ENCODE measurements at regions not wholly inside any gene's neighbourhood (a gene's known extent, or its start where the extent isn't known, plus 50 kb on each side); places are given as distances from the start of the nearest gene placed in this dataset.

- TF ChIP-seq ZMYM2 (CRISPR knock-in tag; IDR thresholded peaks at IDR 0.05) (no peak), DZIP1 (CRISPR knock-in tag; IDR thresholded peaks at IDR 0.05) (no peak), ZFX (CRISPR knock-in tag; IDR thresholded peaks at IDR 0.05; ENCODE audit: low read depth) (0 out of 2 replicates have a peak, but pooled peaks have one; percentile 42), ATF5 (CRISPR knock-in tag; IDR thresholded peaks at IDR 0.05; ENCODE audit: low read depth) (0 out of 2 replicates have a peak, but pooled peaks have one; percentile 71), IRF1 (CRISPR knock-in tag; IDR thresholded peaks at IDR 0.05; ENCODE audit: low read depth) (0 out of 2 replicates have a peak, but pooled peaks have one; percentile 16), TFDP2 (CRISPR knock-in tag; IDR thresholded peaks at IDR 0.05) (no peak), TSC22D2 (CRISPR knock-in tag; IDR thresholded peaks at IDR 0.05; ENCODE audit: borderline replicate concordance) (no peak), ZFP1 (CRISPR knock-in tag; IDR thresholded peaks at IDR 0.05) (no peak), SP2 (CRISPR knock-in tag; IDR thresholded peaks at IDR 0.05) (0 out of 2 replicates have a peak, but pooled peaks have one; percentile 50), SETDB1 (CRISPR knock-in tag; IDR thresholded peaks at IDR 0.05; ENCODE audit: borderline replicate concordance) (no peak), ZNF775 (CRISPR knock-in tag; IDR thresholded peaks at IDR 0.05; ENCODE audit: borderline replicate concordance) (no peak), RNF219 (CRISPR knock-in tag; IDR thresholded peaks at IDR 0.05) (no peak), CBX1 (IDR thresholded peaks at IDR 0.05; ENCODE audit: low read depth) (peak; percentile 24), ZNF788 (CRISPR knock-in tag; IDR thresholded peaks at IDR 0.05; ENCODE audit: borderline replicate concordance) (no peak), ZNF644 (CRISPR knock-in tag; IDR thresholded peaks at IDR 0.05; ENCODE audit: low read depth) (peak; percentile 15; the same call in 1 of the 2 replicates), NRL (CRISPR knock-in tag; IDR thresholded peaks at IDR 0.05; ENCODE audit: borderline replicate concordance) (peak; percentile 79), ZFAT (CRISPR knock-in tag; conservative IDR thresholded peaks at IDR 0.05) (no peak), LRRFIP1 (CRISPR knock-in tag; conservative IDR thresholded peaks at IDR 0.05) (no peak), GLI4 (CRISPR knock-in tag; IDR thresholded peaks at IDR 0.05; ENCODE audit: borderline replicate concordance) (no peak), ZFP41 (CRISPR knock-in tag; IDR thresholded peaks at IDR 0.05; ENCODE audit: borderline replicate concordance) (peak; percentile 34; the same call in 1 of the 2 replicates)
These were observed 153.4 kb upstream of the SDK2 start (continued) for GRCh38 chr17:73797594-73798110.

Data from HepG2 (cell line).